HL-60 (cell line): ENCODE measurements at regions not wholly inside any gene's neighbourhood (a gene's known extent, or its start where the extent isn't known, plus 50 kb on each side); places are given as distances from the start of the nearest gene placed in this dataset.

Experiments used
- DNase-seq, 2 experiments: peaks; one replicate each; pipeline ENCODE4 v3.0.0-alpha.2; 2010 to 2020; ENCODE audit warnings: low read depth in 1 of 2, low spot score in 1 of 2
- H3K27ac ChIP-seq: fragments of 250-450 bp; sonication (Bioruptor Pico); replicated peaks from 2 replicates; pipeline ENCODE4 v1.5.1; 2020; ENCODE audit warnings: mild to moderate bottlenecking, moderate library complexity
- H3K27me3 ChIP-seq: fragments of 250-450 bp; sonication (Bioruptor Pico); 2 replicates; pipeline ENCODE4 v1.5.1; 2021; ENCODE audit warnings: mild to moderate bottlenecking, moderate library complexity; ENCODE audit not compliant: insufficient read depth, poor library complexity, severe bottlenecking
- H3K4me3 ChIP-seq: replicated peaks from 2 replicates; pipeline ENCODE4 v1.5.1; 2011; ENCODE audit warnings: mild to moderate bottlenecking, control low read depth, low read length; ENCODE audit not compliant: insufficient read depth
- CTCF ChIP-seq: IDR thresholded peaks from one replicate; pipeline ENCODE4 v1.5.1; 2011; ENCODE audit warnings: low read length, control low read depth, inconsistent platforms; ENCODE audit not compliant: insufficient read depth
- GABPA ChIP-seq: IDR thresholded peaks from 2 replicates; pipeline ENCODE4 v1.6.1; 2012; ENCODE audit warnings: low read depth
- POLR2AphosphoS5 ChIP-seq: IDR thresholded peaks from 2 replicates; pipeline ENCODE4 v1.6.1; 2012; ENCODE audit warnings: low read depth
- SPI1 ChIP-seq: IDR thresholded peaks from 2 replicates; pipeline ENCODE4 v1.6.1; 2012; ENCODE audit warnings: low read depth, mild to moderate bottlenecking, borderline replicate concordance
- TF ChIP-seq, protein P1 (sequence below): IDR thresholded peaks from 2 replicates; pipeline ENCODE4 v1.6.1; 2012; ENCODE audit warnings: low read depth; ENCODE audit not compliant: insufficient replicate concordance

DNA sequence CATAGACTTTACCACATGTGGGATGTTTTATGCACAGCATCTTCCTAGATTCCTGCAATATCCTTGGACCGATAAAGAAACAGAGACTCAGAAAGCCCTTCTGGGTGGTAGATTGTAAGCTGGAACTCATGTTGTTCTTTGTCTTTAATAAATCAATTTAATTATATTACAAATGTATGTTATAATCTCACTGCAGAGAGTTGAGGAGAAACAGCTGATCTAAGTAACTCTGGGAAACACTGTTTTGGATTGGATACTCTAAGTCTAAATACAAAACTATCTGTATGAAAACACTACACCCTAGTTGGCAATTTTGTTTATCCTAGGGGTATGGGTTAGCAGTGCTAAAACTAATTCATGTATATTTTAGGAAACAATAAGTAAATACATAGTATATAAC lies 1015.2 kb downstream of the XPNPEP1 start:
- Histone ChIP-seq H3K27me3 (peaks cover 2% of the 10 kb centered on the region), H3K4me3 (no peak overlapping the region), H3K27ac (no peak overlapping the region)
- no peak for DNase-seq
- TF ChIP-seq POLR2AphosphoS5 (no peak), SPI1 (no peak), CTCF (no peak), GABPA (no peak)
- TF ChIP-seq, protein P1, sequence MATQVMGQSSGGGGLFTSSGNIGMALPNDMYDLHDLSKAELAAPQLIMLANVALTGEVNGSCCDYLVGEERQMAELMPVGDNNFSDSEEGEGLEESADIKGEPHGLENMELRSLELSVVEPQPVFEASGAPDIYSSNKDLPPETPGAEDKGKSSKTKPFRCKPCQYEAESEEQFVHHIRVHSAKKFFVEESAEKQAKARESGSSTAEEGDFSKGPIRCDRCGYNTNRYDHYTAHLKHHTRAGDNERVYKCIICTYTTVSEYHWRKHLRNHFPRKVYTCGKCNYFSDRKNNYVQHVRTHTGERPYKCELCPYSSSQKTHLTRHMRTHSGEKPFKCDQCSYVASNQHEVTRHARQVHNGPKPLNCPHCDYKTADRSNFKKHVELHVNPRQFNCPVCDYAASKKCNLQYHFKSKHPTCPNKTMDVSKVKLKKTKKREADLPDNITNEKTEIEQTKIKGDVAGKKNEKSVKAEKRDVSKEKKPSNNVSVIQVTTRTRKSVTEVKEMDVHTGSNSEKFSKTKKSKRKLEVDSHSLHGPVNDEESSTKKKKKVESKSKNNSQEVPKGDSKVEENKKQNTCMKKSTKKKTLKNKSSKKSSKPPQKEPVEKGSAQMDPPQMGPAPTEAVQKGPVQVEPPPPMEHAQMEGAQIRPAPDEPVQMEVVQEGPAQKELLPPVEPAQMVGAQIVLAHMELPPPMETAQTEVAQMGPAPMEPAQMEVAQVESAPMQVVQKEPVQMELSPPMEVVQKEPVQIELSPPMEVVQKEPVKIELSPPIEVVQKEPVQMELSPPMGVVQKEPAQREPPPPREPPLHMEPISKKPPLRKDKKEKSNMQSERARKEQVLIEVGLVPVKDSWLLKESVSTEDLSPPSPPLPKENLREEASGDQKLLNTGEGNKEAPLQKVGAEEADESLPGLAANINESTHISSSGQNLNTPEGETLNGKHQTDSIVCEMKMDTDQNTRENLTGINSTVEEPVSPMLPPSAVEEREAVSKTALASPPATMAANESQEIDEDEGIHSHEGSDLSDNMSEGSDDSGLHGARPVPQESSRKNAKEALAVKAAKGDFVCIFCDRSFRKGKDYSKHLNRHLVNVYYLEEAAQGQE = no peak

- H3K27me3 ChIP-seq = no peaks in the 10 kb centered on the region
- no peak overlapping the region for H3K27ac ChIP-seq
- DNase-seq = no peak
- TF ChIP-seq, protein P1 = no peak
- TF ChIP-seq POLR2AphosphoS5 = no peak
- no peak for TF ChIP-seq GABPA
- TF ChIP-seq SPI1 = no peak
- TF ChIP-seq CTCF = no peak
- H3K4me3 ChIP-seq = no peak overlapping the region
Measured at GRCh38 chr10:108905821-108906220, 1017.5 kb downstream of the XPNPEP1 start.

DNA sequence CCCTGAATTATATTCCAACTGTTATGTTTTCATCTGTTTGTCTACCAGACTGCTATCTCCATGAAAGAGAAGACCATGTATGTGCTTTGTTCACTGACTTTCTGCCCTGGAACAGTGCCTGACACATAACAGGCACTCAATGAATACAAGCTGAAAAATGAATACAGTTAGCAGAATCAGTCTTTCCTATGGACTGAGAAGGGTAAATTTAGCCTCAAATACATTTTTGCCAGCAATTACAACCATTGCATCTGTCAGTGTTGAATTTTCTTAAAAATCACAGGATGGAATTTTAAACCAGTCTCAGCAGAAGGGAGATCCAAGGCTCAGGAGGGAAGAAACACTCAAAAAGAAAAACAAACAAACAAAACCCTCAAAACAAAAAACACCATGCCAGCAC lies 1018.1 kb downstream of the XPNPEP1 start:
- DNase-seq = no peak
- TF ChIP-seq SPI1 (no peak), GABPA (no peak), CTCF (no peak), POLR2AphosphoS5 (no peak)
- TF ChIP-seq, protein P1 = no peak
- H3K27ac ChIP-seq = no peak overlapping the region
- H3K4me3 ChIP-seq = no peak overlapping the region
- H3K27me3 ChIP-seq = no peaks in the 10 kb centered on the region
